ENCODE measurements at regions not wholly inside any gene's neighbourhood (a gene's known extent, or its start where the extent isn't known, plus 50 kb on each side); places are given as distances from the start of the nearest gene placed in this dataset.

DNA sequence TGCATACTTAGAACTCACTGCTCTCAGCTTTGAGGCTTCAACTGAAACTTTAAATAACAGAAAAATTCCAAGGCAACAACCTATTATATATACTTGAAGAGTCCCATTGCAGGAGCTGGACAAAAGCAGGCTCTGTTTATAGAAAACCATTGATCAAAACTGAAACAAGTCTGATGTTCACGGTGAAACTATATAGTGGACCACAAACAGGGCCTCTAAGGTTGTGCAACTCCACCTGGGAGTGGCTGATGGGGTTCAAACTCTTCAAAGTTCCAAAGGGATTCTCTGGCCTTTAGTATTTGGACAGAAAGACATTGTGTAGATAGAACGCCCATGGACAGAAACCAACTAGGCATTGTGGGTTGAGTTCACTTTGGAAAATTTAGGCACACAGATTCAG is 140.3 kb downstream of the ZC3H11B start:
- DNase-seq (ENCODE audit: low read depth in 2 of 2), result no peak

DNA sequence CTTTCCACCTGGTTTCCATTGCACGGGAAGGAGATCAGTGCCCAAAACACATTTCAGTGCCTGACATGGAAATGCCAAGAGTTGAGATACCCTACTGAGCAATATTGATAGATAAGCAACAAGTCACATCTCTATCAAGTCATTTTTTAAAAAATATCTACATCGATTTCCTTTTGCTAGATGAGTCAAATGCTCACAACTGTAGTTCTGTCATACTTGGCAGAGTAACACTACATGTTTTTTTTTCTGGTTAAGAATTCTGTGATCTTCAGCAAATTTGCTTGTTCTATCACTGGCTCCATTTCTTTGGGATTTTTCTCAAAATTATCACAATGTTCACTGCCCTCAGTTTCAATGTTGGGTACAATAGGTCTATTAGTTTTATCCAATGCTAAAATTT is 145.4 kb downstream of the ZC3H11B start:
- no peak for DNase-seq (ENCODE audit: low read depth in 2 of 2)

DNA sequence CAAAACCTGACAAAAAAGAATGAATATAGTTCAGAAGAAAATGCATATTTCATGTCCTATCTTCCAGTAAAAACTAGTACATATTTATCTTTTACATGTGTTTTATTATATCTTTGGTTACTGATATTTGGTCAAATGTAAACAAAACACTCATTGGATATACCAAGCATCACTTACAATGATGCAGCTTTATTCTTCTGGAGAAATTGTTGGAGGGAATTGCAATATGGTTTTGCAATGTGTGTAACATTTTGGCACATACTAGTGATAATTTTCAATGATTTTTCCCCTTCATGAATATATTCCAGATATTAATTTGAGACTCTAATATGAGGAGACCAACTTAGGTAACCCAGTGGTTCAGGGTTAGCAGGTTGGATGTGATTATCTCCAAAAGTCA is 146.1 kb downstream of the ZC3H11B start:
- no peak for DNase-seq (ENCODE audit: low read depth in 2 of 2)

DNA sequence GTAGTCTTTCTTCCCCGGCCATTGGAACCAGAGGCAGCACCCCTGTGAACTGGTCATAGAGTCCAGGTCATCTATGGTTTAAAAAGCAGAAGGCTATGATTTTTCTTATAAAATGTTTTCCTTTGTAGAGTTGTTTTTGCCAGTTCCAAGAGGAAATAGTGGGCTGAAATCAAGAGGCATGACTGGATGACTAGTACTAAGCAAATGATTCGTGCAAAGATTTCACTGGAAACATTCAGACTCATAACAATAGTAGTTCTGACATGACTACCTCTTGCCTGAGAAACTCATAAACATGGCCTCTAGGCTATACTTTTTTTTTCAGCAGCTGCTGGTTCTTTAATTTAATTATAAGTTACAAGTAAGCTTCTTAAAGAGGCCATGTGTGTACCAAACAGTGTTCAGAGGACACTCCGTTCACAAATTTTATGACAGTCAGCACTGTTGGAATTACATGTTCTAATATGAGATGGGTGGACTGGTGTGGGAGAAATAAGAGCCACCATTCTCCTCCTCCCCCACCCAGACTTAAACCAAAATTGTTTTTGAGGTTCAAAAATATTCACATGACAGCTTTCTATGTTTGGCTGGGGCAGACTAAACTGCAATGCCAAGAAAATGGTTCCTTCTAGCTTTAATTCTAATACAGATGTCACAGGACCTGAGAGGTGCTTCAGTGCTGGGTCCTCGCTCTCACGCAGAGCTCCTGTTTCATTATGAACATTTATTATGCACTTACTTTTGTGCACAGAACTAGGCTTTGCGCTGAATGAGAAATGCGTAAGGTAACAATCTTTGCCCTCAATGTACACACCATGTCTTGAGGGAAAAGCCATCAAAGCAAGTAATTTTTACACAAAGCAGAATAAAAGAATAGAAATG is 147.5 kb downstream of the ZC3H11B start:
- no peak for DNase-seq (ENCODE audit: low read depth in 2 of 2)

DNA sequence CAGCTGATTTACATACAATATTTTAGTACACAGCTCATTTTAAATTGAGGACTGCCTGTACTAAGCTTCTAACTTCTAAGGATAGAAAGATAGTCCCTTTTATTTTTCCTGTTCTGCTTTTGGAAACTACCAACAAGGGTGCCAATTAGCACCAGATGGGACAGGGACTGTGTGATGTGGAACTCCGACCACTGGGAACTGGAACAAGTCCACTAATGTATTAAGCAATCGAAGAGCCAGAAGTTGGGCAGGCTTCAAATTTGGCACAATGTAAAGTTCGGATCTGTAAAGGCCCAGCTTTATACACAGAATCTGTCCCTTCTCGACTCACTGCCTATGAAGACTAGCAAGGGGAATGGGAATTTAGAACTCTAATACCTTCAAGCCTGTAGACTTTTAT is 149.3 kb downstream of the ZC3H11B start:
- no peak for DNase-seq (ENCODE audit: low read depth in 2 of 2)

DNA sequence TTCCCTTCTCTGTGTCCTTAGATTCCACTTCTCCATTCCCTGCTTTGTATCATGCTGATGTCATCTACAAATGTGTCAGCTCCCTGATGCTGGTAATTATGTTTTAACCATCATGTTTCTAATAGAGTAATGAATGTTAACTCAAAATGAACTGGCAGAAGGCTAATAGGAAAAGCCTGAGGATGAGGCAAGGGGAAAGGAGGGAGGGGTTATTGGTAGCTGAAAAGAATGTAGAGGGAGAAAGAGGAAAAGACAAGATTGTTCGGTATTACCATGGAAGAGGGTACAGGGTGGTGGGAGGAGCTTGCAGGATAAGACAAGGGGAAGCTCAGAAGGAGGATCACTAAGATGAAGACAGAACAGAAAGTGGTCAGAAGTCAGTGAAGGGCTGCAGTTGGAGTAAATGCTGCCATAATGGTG is 150.9 kb downstream of the ZC3H11B start:
- DNase-seq (ENCODE audit: low read depth in 2 of 2), result no peak

DNA sequence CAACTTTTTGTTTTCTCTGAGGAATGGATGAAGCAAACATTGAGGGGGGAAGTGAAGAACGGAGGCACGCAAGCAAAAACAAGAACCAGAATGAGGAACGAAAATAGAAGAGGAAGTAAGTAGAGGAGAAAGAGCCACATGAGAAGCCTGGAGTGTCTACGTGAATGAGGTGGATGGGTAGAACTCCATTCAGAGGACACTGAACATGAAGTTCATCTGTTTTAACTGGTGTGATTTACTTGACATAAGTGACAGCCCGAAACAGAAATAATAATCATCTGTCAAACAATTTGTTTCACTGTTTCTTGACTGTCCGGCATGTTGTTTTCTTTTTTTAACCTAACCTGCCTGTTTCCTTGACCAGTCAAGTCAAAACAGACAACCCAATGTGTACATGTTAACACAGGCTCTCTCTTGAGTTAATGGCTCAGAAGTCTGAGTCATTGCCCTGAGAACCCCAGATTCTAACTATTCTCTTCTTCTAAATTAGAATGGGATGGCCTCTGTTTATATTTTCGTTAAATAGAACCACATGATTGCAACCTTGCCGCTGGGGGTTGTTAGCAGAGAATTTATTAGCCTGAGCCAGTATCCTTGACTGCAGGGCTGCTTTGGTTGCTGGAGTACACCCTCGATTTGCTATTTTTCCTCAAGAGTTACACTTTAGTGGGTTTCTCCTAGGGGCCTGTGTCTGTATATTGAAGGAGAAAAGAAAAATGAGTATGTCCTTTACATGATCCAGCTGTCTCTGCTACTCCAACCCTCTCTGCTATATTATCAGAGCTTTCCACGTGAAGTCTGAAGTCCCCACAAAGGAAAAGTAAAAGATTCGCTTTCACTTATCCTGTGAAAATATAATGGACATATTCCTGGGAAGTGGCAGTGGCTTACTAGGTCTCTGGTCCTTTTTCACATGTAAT is 151.7 kb downstream of the ZC3H11B start:
- DNase-seq (ENCODE audit: low read depth in 2 of 2), result peak; percentile 44 to 48

DNA sequence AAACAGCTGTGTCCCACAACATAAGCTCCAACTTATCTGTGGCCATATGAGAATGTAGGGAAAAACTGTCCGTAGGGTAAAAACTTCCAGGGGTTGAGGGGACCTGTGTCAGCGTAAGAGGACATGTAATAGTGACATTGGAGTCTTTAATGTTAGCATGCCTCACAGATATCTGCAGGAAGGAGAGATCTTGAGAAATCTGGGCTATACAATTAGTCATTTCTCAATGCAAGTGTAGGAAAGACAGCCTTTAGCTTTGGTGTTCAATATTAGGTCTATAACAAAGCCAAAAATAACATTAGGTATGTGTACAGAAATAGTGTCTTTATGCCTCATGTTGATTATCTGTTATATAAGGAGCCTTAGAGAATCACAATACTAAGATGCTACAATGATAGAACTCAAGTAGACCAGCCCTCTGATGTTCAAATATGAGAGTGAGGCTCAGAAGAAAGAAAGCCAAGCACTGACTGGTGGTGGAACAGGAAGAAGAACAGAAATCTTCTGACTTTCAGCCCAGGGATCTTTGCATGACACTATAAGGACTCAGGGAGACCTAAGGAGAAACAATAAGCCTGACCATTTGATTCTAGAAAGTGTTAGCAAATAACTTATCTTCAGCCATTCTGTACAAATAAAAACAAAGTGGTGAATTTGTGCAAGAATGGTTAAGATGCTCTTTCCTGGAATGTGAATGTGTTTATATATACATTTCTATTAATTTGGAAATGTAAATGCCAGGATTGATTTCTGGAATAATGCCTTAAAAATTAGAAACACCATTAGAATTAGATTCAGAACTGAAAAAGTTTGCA is 152.6 kb downstream of the ZC3H11B start:
- DNase-seq (ENCODE audit: low read depth in 2 of 2), result no peak

DNA sequence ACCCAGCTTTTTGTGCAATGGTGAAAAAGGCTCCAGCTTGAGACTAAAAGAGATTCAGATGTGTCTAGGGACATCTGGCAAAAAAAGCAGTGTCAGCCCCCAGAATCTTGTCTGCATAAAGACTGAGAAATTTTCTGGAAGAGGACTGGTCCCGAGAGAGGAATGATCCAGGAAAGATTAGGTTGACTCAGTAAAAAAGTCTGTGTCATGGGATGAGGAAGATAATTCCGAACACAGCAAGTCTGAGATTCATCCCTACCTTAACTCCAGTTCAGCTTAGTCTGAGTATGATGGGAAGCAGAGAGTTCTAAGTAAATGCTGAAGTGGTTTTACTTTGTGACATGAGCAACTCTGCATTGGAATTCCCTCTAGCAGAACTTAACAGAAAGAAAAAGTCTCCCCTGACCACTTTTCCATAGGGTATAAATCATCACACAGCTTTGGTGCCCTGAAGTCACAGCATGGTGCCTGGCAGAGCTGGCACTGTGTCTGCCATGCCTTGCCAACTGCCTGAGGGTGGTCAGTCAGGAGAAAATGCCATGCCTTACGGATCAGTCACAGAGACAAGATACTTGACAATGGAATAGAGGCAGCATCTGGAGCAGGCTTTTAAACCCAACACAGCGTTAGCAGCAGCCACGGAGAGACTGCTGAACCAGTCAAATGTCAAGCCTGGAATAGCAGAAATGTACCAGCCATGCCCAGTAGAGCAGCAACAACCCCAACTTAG is 153.4 kb downstream of the ZC3H11B start:
- peak in 1 of 2 experiments; percentile 13 for DNase-seq (ENCODE audit: low read depth in 2 of 2)

DNA sequence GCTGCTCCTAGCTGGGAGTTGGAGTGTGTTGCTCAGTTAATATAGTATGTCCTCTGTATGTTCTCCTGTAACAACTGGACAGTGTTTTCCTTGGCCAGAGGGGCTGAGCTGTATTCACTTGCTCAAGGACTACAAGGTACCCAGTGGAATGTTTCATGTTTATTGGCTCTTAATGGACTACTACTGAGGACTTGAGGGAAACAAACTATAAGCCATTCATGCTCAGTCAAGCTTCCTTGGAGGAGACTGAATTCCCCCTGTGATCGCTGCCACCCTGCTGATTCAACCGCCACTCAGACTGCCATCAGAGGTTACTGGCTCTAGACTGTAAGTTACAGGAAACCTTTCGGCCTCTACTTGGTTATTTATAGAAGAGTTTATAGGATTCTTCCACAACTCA is 166.6 kb downstream of the ZC3H11B start:
- no peak for DNase-seq (ENCODE audit: low read depth in 2 of 2)

DNA sequence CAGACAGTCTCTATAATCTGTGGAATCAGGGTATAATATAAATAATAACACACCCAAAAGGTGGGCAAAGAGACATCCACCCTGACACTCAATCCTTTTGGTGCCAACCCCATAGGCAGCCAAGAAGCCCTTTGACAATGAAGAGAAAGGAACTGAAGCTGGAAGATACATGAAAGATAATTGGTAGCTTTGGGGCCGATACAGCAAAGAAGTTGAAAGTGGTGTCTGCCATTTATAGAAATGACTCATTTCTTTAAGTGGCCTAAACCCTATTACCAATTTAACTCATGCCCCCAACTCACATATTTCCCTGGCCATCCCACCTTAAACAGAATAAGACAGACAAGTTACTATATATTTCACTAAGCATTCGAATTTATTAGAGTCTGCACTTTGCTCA is 167.0 kb downstream of the ZC3H11B start:
- DNase-seq (ENCODE audit: low read depth in 2 of 2), result no peak

DNA sequence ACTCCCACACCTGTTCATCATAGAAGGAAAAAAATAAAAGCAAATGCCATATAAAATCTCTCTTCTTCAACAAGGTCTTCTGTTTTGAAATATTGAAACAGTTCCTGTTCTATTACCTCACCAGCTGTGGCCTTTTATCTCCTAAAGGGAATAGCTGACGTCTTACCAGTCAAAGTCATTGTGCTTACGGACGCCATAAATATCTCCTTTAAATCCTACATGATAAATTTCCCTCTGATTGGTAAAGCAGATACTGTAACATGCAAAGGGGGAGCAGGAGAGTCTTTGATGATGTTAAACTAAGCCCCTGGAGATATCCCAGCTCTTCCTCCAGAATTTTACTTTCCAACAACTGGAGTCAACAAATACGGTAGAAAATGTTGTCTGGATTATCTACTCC is 168.4 kb downstream of the ZC3H11B start:
- no peak for DNase-seq (ENCODE audit: low read depth in 2 of 2)

DNA sequence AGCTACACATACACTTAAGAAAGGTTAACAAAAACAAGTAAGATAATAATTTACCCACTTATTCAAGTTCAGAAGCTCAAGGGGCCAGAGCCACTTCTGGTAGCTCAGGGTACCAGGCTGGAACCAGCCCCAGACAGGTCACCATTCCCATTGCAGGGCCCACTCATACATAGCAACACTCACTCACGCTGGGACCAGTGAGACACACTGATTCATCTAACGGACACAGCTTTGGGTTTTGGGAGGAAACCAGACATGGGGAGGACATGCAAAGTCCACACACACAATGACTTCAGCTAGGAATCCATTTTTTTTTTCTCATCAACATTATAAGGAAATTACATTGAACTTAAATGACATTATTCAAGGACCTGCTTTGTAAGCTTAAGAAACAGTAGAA is 169.1 kb downstream of the ZC3H11B start:
- DNase-seq (ENCODE audit: low read depth in 2 of 2), result no peak

DNA sequence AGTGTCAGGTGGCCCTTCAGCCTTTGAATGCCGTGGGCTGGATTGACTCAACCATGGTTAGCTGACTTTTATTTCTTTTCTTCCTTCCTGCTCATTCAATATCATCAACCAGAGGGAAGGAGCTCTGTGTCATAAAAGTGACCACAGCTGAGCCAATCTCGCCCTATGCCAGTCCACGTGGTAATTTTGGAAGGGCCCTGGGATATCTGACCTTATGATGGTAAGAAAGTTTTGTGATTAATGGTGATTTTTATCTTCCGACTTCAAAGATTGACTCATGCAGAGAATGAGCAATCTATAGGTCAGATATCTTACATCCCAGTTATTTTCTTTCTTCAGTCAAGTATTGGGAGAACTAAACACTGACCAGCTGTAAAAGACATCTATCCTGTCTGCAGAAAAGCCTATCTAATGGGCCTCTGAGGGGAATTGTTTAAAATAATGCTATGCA is 170.3 kb downstream of the ZC3H11B start:
- no peak for DNase-seq (ENCODE audit: low read depth in 2 of 2)

DNA sequence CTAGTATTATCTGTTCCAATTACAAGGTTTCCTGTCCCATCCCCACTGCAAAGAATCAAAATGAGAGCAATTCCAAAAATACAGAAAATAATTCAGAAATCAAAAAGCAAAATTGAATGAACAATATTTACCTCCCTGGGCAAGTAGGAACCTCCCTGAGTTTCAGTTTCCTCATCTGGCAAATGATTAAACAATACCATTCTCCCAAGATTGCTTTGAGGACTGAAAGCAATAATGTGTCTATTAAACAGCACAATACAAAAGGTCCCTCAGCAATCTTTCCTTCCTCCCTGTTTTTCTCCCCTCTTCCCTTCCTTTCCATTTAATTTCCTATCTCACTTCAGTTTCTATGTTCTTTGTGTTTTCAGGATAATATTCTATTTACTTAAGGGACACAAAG is 171.0 kb downstream of the ZC3H11B start:
- no peak for DNase-seq (ENCODE audit: low read depth in 2 of 2)

DNA sequence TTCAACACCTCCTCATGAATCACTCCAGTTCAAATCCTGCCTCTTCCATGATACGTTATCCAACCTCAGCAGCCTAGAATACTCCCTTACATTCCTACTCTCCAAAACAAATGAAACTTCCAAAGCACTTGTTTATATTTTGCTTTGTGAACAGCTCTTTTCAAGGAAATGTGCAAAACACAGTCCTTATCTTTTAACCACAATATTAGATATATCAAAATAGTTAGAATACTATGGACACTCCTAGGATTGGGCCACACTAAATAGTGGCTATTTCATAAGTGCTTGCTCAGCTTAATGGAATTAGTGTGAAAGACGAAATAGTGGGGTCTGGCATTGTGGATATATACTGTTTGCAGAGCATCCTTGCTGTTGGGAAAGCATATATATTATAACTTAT is 173.5 kb downstream of the ZC3H11B start:
- no peak for DNase-seq (ENCODE audit: low read depth in 2 of 2)

DNA sequence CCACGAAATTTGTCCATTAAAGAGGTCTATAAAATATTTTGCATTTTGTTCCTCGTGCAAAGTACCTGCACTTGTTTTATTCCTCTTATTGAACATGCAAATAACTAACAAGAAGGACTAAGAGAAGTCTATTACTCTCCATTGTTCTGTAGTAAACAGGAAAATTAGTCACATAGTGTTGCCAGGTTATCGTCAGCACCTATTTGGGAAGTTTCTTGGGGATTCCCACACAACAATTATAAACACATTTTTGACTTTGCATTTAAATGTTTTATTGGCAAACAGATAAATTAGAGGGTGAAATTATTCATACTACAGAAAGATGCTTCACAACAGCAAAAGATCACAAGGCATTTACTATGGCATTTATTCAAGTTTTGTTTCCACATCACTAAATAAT is 174.5 kb downstream of the ZC3H11B start:
- no peak for DNase-seq (ENCODE audit: low read depth in 2 of 2)

DNA sequence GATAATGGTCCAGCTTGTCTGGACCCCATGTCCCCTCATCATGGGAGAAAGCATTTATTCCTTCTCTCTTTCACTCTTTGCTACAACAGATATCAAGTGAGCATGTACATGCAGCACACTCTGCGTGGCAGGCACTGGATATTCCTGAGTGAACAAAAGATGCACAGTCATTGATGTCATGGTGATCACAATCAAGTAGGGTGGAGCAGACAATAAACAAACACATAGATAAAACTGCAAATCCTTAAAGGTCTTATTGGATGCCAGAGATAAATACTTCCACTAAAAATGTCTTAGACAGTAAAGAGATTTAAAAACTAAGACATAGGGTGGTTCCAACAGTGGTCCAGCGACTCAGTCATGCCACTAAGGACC is 178.0 kb downstream of the ZC3H11B start:
- no peak for DNase-seq (ENCODE audit: low read depth in 2 of 2)

DNA sequence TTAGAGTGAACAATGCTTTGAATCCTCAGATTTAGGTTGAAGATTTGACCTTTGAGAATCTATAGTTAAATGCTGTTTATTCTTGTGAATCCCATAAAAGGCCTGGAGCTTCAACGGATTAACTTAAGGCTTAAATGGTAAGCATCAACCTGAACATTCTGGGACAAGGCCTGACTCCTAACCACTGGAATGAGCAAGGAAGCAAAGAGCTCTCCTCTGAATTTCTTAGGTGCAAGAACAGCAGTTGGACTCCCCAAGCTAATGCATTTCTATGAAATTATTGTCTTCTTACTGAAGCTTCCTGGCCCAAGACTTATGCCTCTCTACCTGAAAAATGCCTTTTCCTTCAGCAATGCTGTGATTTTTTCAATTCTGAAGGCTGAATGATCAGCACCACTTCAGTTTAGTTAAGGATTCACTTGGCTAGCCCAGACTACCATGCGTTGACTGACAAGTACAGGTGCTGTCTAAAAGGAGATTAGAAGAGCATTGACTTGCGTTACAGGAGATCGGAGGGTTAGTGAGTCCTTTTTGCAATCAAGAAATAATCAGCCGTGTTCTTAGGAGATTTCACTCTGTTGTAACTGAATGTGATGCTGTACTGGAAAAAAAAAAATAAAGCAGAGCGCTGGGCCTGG is 178.5 kb downstream of the ZC3H11B start:
- no peak for DNase-seq (ENCODE audit: low read depth in 2 of 2)

DNA sequence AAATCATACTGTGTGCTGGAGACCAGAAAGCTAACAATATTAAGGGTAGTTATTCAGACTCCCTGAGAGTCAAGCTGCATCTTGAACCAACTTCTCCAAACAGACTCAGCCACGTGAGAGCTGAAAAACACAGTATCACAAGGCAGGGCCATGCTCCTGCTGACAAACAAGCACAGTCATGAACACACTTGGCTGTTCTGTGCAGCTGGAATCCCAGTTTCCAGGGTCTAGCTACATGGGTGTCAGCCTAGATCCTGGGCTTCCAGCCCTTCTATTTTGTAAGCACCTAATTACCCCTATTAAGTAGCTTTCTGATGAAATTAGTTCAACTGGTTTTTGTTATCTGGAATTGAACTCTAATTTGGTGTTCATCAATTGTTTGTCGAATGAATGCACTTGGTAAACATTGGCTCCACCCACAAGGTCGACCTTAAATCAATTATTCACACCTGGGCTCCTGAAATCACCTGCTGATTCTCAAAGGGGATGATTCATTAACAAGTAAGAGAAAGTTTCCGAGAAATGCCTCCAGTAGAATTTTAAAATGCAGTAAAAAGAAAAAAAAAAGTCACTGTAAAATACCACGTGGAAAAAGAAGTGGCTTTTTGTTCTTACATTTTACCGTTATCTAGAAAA is 179.3 kb downstream of the ZC3H11B start:
- DNase-seq (ENCODE audit: low read depth in 2 of 2), result no peak
